GM12874 (cell line): ENCODE measurements at regions not wholly inside any gene's neighbourhood (a gene's known extent, or its start where the extent isn't known, plus 50 kb on each side); places are given as distances from the start of the nearest gene placed in this dataset.

Source experiments
- CTCF ChIP-seq: IDR thresholded peaks from 2 replicates; pipeline ENCODE4 v1.5.1; 2011; ENCODE audit warnings: low read depth, mild to moderate bottlenecking, control low read depth, low read length, moderate library complexity; ENCODE audit not compliant: insufficient read depth

- no peak for TF ChIP-seq CTCF
These were observed 80.1 kb downstream of the EMX2 start for GRCh38 chr10:117622471-117623184.

- no peak for TF ChIP-seq CTCF
These were observed 83.7 kb downstream of the EMX2 start for GRCh38 chr10:117626228-117626627.

GRCh38 chr10:117627561-117627960, 85.0 kb downstream of the EMX2 start:
- TF ChIP-seq CTCF, result no peak

GRCh38 chr10:117631276-117632145, 89.0 kb downstream of the EMX2 start:
- no peak for TF ChIP-seq CTCF

- TF ChIP-seq CTCF, result no peak
These were observed 89.9 kb downstream of the EMX2 start for GRCh38 chr10:117632406-117632805.

GRCh38 chr10:117635826-117636225, 93.3 kb downstream of the EMX2 start:
- TF ChIP-seq CTCF, result no peak

- no peak for TF ChIP-seq CTCF
These were observed 95.7 kb downstream of the EMX2 start for GRCh38 chr10:117638200-117638599.
